HL-60 (cell line): ENCODE measurements at regions not wholly inside any gene's neighbourhood (a gene's known extent, or its start where the extent isn't known, plus 50 kb on each side); places are given as distances from the start of the nearest gene placed in this dataset.

ENCODE experiments used
- DNase-seq, 2 experiments: peaks; one replicate each; pipeline ENCODE4 v3.0.0-alpha.2; 2010 to 2020; ENCODE audit warnings: low read depth in 1 of 2, low spot score in 1 of 2
- H3K27ac ChIP-seq: fragments of 250-450 bp; sonication (Bioruptor Pico); replicated peaks from 2 replicates; pipeline ENCODE4 v1.5.1; 2020; ENCODE audit warnings: mild to moderate bottlenecking, moderate library complexity
- H3K27me3 ChIP-seq: fragments of 250-450 bp; sonication (Bioruptor Pico); 2 replicates; pipeline ENCODE4 v1.5.1; 2021; ENCODE audit warnings: mild to moderate bottlenecking, moderate library complexity; ENCODE audit not compliant: insufficient read depth, poor library complexity, severe bottlenecking
- H3K4me3 ChIP-seq: replicated peaks from 2 replicates; pipeline ENCODE4 v1.5.1; 2011; ENCODE audit warnings: mild to moderate bottlenecking, control low read depth, low read length; ENCODE audit not compliant: insufficient read depth
- GABPA ChIP-seq: IDR thresholded peaks from 2 replicates; pipeline ENCODE4 v1.6.1; 2012; ENCODE audit warnings: low read depth
- POLR2AphosphoS5 ChIP-seq: IDR thresholded peaks from 2 replicates; pipeline ENCODE4 v1.6.1; 2012; ENCODE audit warnings: low read depth
- SPI1 ChIP-seq: IDR thresholded peaks from 2 replicates; pipeline ENCODE4 v1.6.1; 2012; ENCODE audit warnings: low read depth, mild to moderate bottlenecking, borderline replicate concordance
- TF ChIP-seq, protein P1 (sequence below): IDR thresholded peaks from 2 replicates; pipeline ENCODE4 v1.6.1; 2012; ENCODE audit warnings: low read depth; ENCODE audit not compliant: insufficient replicate concordance
- TF ChIP-seq, protein P2 (sequence below): IDR thresholded peaks from one replicate; pipeline ENCODE4 v1.5.1; 2011; ENCODE audit warnings: low read length, control low read depth, inconsistent platforms; ENCODE audit not compliant: insufficient read depth

GRCh38 chr2:81976998-81977397 lies 1672.4 kb upstream of the LRRTM1 start:
- no peak for DNase-seq
- Histone ChIP-seq H3K27me3 (no peaks in the 10 kb centered on the region), H3K4me3 (no peak overlapping the region), H3K27ac (no peak overlapping the region)
- TF ChIP-seq GABPA, result no peak
- TF ChIP-seq, protein P1, sequence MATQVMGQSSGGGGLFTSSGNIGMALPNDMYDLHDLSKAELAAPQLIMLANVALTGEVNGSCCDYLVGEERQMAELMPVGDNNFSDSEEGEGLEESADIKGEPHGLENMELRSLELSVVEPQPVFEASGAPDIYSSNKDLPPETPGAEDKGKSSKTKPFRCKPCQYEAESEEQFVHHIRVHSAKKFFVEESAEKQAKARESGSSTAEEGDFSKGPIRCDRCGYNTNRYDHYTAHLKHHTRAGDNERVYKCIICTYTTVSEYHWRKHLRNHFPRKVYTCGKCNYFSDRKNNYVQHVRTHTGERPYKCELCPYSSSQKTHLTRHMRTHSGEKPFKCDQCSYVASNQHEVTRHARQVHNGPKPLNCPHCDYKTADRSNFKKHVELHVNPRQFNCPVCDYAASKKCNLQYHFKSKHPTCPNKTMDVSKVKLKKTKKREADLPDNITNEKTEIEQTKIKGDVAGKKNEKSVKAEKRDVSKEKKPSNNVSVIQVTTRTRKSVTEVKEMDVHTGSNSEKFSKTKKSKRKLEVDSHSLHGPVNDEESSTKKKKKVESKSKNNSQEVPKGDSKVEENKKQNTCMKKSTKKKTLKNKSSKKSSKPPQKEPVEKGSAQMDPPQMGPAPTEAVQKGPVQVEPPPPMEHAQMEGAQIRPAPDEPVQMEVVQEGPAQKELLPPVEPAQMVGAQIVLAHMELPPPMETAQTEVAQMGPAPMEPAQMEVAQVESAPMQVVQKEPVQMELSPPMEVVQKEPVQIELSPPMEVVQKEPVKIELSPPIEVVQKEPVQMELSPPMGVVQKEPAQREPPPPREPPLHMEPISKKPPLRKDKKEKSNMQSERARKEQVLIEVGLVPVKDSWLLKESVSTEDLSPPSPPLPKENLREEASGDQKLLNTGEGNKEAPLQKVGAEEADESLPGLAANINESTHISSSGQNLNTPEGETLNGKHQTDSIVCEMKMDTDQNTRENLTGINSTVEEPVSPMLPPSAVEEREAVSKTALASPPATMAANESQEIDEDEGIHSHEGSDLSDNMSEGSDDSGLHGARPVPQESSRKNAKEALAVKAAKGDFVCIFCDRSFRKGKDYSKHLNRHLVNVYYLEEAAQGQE, result no peak

DNA sequence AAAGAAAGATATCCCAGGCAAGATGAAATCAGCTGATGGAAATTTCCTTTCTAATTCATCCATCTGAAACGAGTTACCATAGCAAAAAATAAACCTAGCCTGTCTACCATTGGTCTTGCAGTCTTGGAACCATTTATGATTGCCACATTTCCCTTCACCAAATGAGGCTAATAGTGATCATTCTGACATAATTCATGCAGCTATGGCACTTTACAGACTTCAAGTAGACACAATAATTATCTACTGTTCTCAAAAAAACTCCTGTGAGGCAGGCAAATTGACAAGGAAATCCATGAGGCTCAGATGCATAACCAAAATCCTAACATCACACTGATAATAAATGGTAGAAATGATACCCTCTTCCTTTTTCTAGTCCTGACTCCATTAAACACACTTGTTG lies 1669.7 kb upstream of the LRRTM1 start:
- Histone ChIP-seq H3K4me3 (no peak overlapping the region), H3K27me3 (no peaks in the 10 kb centered on the region), H3K27ac (no peak overlapping the region)
- TF ChIP-seq, protein P1, result no peak
- no peak for TF ChIP-seq POLR2AphosphoS5
- TF ChIP-seq SPI1, result no peak
- TF ChIP-seq, protein P2, sequence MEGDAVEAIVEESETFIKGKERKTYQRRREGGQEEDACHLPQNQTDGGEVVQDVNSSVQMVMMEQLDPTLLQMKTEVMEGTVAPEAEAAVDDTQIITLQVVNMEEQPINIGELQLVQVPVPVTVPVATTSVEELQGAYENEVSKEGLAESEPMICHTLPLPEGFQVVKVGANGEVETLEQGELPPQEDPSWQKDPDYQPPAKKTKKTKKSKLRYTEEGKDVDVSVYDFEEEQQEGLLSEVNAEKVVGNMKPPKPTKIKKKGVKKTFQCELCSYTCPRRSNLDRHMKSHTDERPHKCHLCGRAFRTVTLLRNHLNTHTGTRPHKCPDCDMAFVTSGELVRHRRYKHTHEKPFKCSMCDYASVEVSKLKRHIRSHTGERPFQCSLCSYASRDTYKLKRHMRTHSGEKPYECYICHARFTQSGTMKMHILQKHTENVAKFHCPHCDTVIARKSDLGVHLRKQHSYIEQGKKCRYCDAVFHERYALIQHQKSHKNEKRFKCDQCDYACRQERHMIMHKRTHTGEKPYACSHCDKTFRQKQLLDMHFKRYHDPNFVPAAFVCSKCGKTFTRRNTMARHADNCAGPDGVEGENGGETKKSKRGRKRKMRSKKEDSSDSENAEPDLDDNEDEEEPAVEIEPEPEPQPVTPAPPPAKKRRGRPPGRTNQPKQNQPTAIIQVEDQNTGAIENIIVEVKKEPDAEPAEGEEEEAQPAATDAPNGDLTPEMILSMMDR, result no peak
- no peak for TF ChIP-seq GABPA
- DNase-seq, result no peak

DNA sequence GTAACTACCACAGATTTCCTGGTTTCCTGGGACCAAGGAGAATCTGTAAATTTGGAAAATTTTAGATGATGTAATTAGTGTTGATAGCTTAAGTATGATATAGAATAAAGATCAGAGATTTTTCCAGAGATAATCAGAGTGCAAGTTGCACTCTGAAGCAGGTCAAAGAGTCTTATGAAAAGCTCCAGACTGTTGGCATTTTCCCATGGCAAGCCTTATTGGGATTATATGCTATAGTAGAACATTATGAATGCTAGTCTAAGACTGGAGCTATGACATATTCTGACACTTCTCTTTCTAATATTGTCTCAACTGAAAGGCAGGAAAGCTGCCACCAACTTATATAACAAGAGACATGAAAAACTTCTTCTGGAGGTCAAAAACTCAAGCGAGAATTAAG lies 1638.3 kb upstream of the LRRTM1 start:
- Histone ChIP-seq H3K4me3 (no peak overlapping the region), H3K27ac (no peak overlapping the region), H3K27me3 (no peaks in the 10 kb centered on the region)
- DNase-seq, result no peak
- TF ChIP-seq, protein P1, result no peak
- TF ChIP-seq, protein P2, result no peak
- TF ChIP-seq POLR2AphosphoS5 (no peak), GABPA (no peak), SPI1 (no peak)

- Histone ChIP-seq H3K27ac (no peak overlapping the region), H3K4me3 (no peak overlapping the region), H3K27me3 (no peaks in the 10 kb centered on the region)
- TF ChIP-seq GABPA, result no peak
- no peak for DNase-seq
These were observed 1637.7 kb upstream of the LRRTM1 start for GRCh38 chr2:81942136-81942680.
